K562 (cell line): ENCODE measurements at regions not wholly inside any gene's neighbourhood (a gene's known extent, or its start where the extent isn't known, plus 50 kb on each side); places are given as distances from the start of the nearest gene placed in this dataset.

Experiments
- ATAC-seq: fragments of 200-7000 bp; cut with Tn5 transposase; 3 replicates; pipeline ENCODE4 v1.9.1; 2020; ENCODE audit warnings: moderate library complexity
- BruUV-seq: library from RNA; stranded (reverse); fragments of 400-500 nt; replicated peaks from 2 replicates; lab custom pipeline; 2021; lab: Mats Ljungman, UMichigan
- CTCF ChIA-PET: fragments of 300-600 bp; formaldehyde crosslinking; extraction: SDS; loops from one replicate; lab custom pipeline; 2021; ENCODE audit warnings: low intra/inter-chr PET ratio; lab: Yijun Ruan, JAX
- POLR2A ChIA-PET: fragments of 300-600, 350-650 bp; sonication (Branson Sonifier 250); formaldehyde crosslinking; extraction: SDS; loops from one replicate; lab custom pipeline; 2021; ENCODE audit warnings: antibody characterized with exemption, inconsistent platforms; lab: Yijun Ruan, JAX
- DNase-seq, 4 experiments: peaks; one replicate each; pipeline versions ENCODE4 v3.0.0 to v3.0.0-alpha.2; 2011 to 2018; ENCODE audit warnings: low spot score in 3 of 4, mixed read lengths in 3 of 4; ENCODE audit errors: extremely low read depth in 1 of 4
- FAIRE-seq: peaks from 2 replicates; lab custom pipeline; 2011; peaks lifted over from hg19 to GRCh38; lab: Jason Lieb, UNC
- H2AFZ ChIP-seq: 2 replicates; pipeline ENCODE4 v1.6.0; 2011; ENCODE audit warnings: low read depth, low read length, control low read depth, inconsistent platforms
- H3K27ac ChIP-seq: fragments of 200-600 bp; 3 replicates; pipeline ENCODE4 v1.8.0; 2011; ENCODE audit warnings: low read depth, mild to moderate bottlenecking, control low read depth, inconsistent platforms, low read length, moderate library complexity, mixed read lengths; ENCODE audit errors: extremely low read depth
- H3K27me3 ChIP-seq, 2 experiments: fragments of 300-600 bp in 1 of 2; 2 replicates in 1 of 2; 3 replicates in 1 of 2; pipeline versions ENCODE4 v1.6.0 to v1.8.0; 2011; ENCODE audit warnings: inconsistent platforms in 2 of 2, low read length in 2 of 2, mild to moderate bottlenecking in 1 of 2, mixed read lengths in 1 of 2, moderate library complexity in 1 of 2; ENCODE audit not compliant: control insufficient read depth in 2 of 2, insufficient read depth in 2 of 2
- H3K36me3 ChIP-seq: fragments of 300-600 bp; 3 replicates; pipeline ENCODE4 v1.8.0; 2011; ENCODE audit warnings: mild to moderate bottlenecking, low read length, inconsistent platforms; ENCODE audit not compliant: control insufficient read depth, insufficient read depth
- H3K4me1 ChIP-seq, 2 experiments: fragments of 200-600 bp in 1 of 2; replicated peaks in 1 of 2; 2 replicates in 1 of 2; 3 replicates in 1 of 2; pipeline versions ENCODE4 v1.5.1 to v1.8.0; 2011; ENCODE audit warnings: inconsistent platforms in 2 of 2, low read length in 2 of 2, mild to moderate bottlenecking in 1 of 2, mixed read lengths in 1 of 2, moderate library complexity in 1 of 2; ENCODE audit not compliant: control insufficient read depth in 2 of 2, insufficient read depth in 2 of 2
- H3K4me2 ChIP-seq: 2 replicates; pipeline ENCODE4 v1.6.1; 2011; ENCODE audit warnings: low read length, control low read depth, inconsistent platforms, mixed read lengths; ENCODE audit not compliant: insufficient read depth
- H3K4me3 ChIP-seq: fragments of 200-600 bp; sonication (generic), shearing (Covaris generic); 2 replicates; pipeline ENCODE4 v1.5.1; 2016; ENCODE audit warnings: control low read depth, inconsistent platforms
- H3K79me2 ChIP-seq: fragments of 200-600 bp; 3 replicates; pipeline ENCODE4 v1.8.0; 2011; ENCODE audit warnings: low read length, inconsistent platforms; ENCODE audit not compliant: control insufficient read depth, insufficient read depth
- H3K9ac ChIP-seq, 2 experiments: 2 replicates each; pipeline versions ENCODE4 v1.6.0 to v1.6.1; 2011; ENCODE audit warnings: low read depth in 2 of 2, low read length in 2 of 2, control low read depth in 1 of 2, inconsistent platforms in 1 of 2, mild to moderate bottlenecking in 1 of 2, mixed read lengths in 1 of 2; ENCODE audit not compliant: insufficient read depth in 1 of 2
- H3K9me1 ChIP-seq: one replicate; pipeline ENCODE4 v1.6.0; 2011; ENCODE audit warnings: inconsistent platforms, mild to moderate bottlenecking, low read length, moderate library complexity; ENCODE audit not compliant: control insufficient read depth, insufficient read depth
- H3K9me3 ChIP-seq: replicated peaks from 2 replicates; pipeline ENCODE4 v1.5.1; 2011; ENCODE audit warnings: low read depth, low read length, inconsistent platforms; ENCODE audit not compliant: control insufficient read depth, insufficient read depth
- H4K20me1 ChIP-seq: replicated peaks from 2 replicates; pipeline ENCODE4 v1.6.1; 2011; ENCODE audit warnings: low read length, inconsistent platforms, mixed read lengths; ENCODE audit not compliant: control insufficient read depth, insufficient read depth
- ADNP ChIP-seq: fragments of 200-800 bp; sonication (Bioruptor generic); IDR thresholded peaks from 2 replicates; pipeline ENCODE4 v1.6.1; 2016; ENCODE audit warnings: missing genetic modification characterization, missing compliant biosample characterization
- HDAC1 ChIP-seq, 2 experiments: fragments of 450-650 bp; IDR thresholded peaks; 2 replicates each; pipeline ENCODE4 v1.6.1; 2016 to 2017; ENCODE audit warnings: inconsistent platforms in 1 of 2, mild to moderate bottlenecking in 1 of 2, moderate library complexity in 1 of 2
- NR2F6 ChIP-seq: fragments of 450-650 bp; formaldehyde crosslinking; IDR thresholded peaks from 2 replicates; pipeline ENCODE4 v1.4.0; 2020; ENCODE audit warnings: mild to moderate bottlenecking
- PML ChIP-seq: IDR thresholded peaks from 2 replicates; pipeline ENCODE4 v1.6.1; 2012; ENCODE audit warnings: low read length, inconsistent platforms
- SNIP1 ChIP-seq: fragments of 450-650 bp; IDR thresholded peaks from 2 replicates; pipeline ENCODE4 v1.7.1; 2017; ENCODE audit warnings: low read depth, mild to moderate bottlenecking
- TCF7L2 ChIP-seq: fragments of 150-350 bp; IDR thresholded peaks from 2 replicates; pipeline ENCODE4 v1.6.1; 2016; ENCODE audit warnings: low read depth, mild to moderate bottlenecking, low read length, moderate library complexity
- ZNF146 ChIP-seq: IDR thresholded peaks from one replicate; pipeline ENCODE4 v1.6.1; 2018; ENCODE audit warnings: missing compliant biosample characterization; ENCODE audit not compliant: unreplicated experiment
- ZNF589 ChIP-seq: fragments of 200-800 bp; sonication (Bioruptor generic); IDR thresholded peaks from 2 replicates; pipeline ENCODE4 v1.6.1; 2016; ENCODE audit warnings: low read depth, missing genetic modification characterization, missing compliant biosample characterization
- WGBS: fragments of 100-300 bp; shearing (Covaris generic); methylation state at CpG from one replicate; pipeline ENCODE4 v1.1.6; 2016; ENCODE audit warnings: low coverage, mixed read lengths; ENCODE audit not compliant: insufficient coverage; ENCODE audit errors: missing lambda C conversion rate; 5-methylcytosine and 5-hydroxymethylcytosine counted together
- in situ Hi-C: fragments of 300-500 bp; cut with MboI; formaldehyde crosslinking; loops from 4 replicates; pipeline ENCODE4 v1.15.0; 2018; ENCODE audit warnings: inconsistent platforms, mixed read lengths
- intact Hi-C: fragments of 100-400 bp; cut with micrococcal nuclease; formaldehyde crosslinking; loops from 2 replicates; pipeline ENCODE4 v1.14.2; 2022
- TF ChIP-seq, protein P1 (sequence below): fragments of 450-650 bp; formaldehyde crosslinking; conservative IDR thresholded peaks from 2 replicates; pipeline ENCODE4 v1.4.0; 2022; ENCODE audit warnings: mild to moderate bottlenecking, missing genetic modification characterization
- TF ChIP-seq, protein P2 (sequence below): fragments of 250-450 bp; sonication (Bioruptor Pico); IDR thresholded peaks from 2 replicates; pipeline ENCODE4 v1.5.0; 2022; ENCODE audit warnings: mild to moderate bottlenecking

DNA sequence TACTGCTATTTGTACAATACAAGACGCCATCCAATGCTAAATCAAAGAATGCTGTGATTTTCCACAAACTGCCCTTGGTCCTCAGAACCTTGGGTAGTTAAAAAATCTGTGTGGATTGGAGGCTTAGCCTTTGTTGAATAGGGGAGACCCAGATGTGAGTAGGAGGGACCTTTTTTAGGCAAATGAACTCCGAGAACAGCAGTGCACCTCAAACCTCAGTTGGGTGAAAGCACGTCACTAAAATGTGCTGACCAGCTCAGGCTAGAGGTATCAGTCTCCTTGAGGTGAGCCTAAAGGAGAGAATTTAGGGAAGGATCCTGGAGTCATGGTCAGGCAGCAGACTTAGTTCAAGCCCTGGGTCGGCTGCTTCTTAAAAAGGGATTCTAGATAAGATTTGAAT, 200.7 kb downstream of the SOX2 start (continued):
- TF ChIP-seq, protein P1, sequence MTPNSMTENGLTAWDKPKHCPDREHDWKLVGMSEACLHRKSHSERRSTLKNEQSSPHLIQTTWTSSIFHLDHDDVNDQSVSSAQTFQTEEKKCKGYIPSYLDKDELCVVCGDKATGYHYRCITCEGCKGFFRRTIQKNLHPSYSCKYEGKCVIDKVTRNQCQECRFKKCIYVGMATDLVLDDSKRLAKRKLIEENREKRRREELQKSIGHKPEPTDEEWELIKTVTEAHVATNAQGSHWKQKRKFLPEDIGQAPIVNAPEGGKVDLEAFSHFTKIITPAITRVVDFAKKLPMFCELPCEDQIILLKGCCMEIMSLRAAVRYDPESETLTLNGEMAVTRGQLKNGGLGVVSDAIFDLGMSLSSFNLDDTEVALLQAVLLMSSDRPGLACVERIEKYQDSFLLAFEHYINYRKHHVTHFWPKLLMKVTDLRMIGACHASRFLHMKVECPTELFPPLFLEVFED (CRISPR knock-in tag): no peak
- no peak for TF ChIP-seq ADNP (tag)
- no peak for TF ChIP-seq NR2F6 (CRISPR knock-in tag)
- TF ChIP-seq, all 486 proteins: peak for 0

DNA sequence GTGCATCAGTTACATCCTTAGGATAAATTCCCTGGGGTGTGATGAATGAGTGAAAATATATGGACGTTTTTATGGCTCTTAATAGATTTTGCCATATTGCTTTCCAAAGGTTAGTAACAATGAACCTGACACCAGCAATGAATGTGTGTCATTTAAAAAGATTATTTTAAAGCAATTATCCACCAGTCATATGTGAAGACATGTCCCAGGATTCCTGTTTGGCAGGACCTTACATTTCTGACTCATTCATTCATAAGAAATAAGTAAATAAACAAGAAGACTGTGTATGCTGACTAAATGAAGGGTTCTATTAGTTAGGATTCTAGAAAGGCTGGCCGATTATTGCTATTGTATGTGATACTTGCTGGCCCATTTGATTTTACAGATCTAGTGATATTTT, 201.5 kb downstream of the SOX2 start:
- intact Hi-C loops: no loop called here
- no peak for FAIRE-seq
- no TSS peak for BruUV-seq
- H3K27ac ChIP-seq: no peak overlapping the region
- H4K20me1 ChIP-seq: no peaks in the 10 kb centered on the region
- no peak for ATAC-seq
- no peak for DNase-seq
- no peaks in the 10 kb centered on the region for H3K9me1 ChIP-seq
- H3K4me1 ChIP-seq: no peaks in the 10 kb centered on the region
- CTCF ChIA-PET: no interaction called here
- H3K4me2 ChIP-seq: no peak overlapping the region
- in situ Hi-C loops: no loop called here
- no peaks in the 10 kb centered on the region for H3K9me3 ChIP-seq
- WGBS: 0% methylated on average over 2 of the region's 2 CpGs
- no peak overlapping the region for H3K9ac ChIP-seq
- no peaks in the 10 kb centered on the region for H3K79me2 ChIP-seq
- no peak overlapping the region for H3K4me3 ChIP-seq
- H2AFZ ChIP-seq: no peak overlapping the region
- H3K27me3 ChIP-seq: peaks cover 4 to 9% of the 10 kb centered on the region in 2 experiments; a peak in 4 of 5 replicates
- H3K36me3 ChIP-seq: no peaks in the 10 kb centered on the region
- POLR2A ChIA-PET: no interaction called here
- no peak for TF ChIP-seq SNIP1
- TF ChIP-seq TCF7L2: no peak
- no peak for TF ChIP-seq ZNF146 (CRISPR knock-in tag)
- no peak for TF ChIP-seq HDAC1 (IDR thresholded peaks at IDR 0.05)
- TF ChIP-seq PML: no peak
- TF ChIP-seq ZNF589 (CRISPR knock-in tag): no peak
- TF ChIP-seq, protein P2, sequence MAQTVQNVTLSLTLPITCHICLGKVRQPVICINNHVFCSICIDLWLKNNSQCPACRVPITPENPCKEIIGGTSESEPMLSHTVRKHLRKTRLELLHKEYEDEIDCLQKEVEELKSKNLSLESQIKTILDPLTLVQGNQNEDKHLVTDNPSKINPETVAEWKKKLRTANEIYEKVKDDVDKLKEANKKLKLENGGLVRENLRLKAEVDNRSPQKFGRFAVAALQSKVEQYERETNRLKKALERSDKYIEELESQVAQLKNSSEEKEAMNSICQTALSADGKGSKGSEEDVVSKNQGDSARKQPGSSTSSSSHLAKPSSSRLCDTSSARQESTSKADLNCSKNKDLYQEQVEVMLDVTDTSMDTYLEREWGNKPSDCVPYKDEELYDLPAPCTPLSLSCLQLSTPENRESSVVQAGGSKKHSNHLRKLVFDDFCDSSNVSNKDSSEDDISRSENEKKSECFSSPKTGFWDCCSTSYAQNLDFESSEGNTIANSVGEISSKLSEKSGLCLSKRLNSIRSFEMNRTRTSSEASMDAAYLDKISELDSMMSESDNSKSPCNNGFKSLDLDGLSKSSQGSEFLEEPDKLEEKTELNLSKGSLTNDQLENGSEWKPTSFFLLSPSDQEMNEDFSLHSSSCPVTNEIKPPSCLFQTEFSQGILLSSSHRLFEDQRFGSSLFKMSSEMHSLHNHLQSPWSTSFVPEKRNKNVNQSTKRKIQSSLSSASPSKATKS: no peak
